ENCODE measurements at regions not wholly inside any gene's neighbourhood (a gene's known extent, or its start where the extent isn't known, plus 50 kb on each side); places are given as distances from the start of the nearest gene placed in this dataset.

DNA sequence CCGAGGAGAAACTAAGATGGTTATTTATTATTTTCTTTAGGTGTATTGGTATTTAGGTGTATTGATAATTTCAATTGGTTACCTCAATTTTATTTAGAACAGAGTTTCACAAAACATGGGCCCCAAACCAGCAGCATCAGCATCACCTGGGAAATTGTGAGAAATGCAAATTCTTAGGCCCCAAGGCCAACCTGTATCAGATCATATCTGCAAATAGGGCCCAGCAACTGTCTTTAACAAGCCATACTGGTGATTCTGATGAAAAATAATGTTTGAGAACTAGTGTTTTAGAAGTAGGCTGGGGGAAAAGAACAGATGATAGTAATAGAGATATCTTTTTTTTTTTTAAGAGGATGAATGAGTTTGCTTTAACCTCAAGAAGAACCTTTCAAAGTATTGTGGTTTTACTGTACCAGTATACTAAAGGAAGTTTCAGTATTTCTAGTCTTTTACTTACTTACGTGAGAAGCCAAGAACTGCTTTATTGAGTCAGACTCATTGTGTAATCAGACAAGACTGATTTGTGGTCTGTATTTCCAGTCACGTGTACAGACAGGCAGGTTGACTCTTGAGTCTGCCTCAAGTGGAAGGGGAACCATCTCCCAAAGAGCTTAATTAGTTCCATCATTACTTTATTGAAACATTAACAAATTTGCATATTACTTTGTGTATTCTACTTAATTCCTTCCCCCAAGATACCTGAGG lies 60.4 kb upstream of the GAREM1 start:
- Histone ChIP-seq H3K9ac (ENCODE audit: insufficient read depth in 1 of 2, low read length in 2 of 2) (no peak overlapping the region), H3K36me3 (ENCODE audit: control insufficient read depth in 4 of 4, insufficient read depth in 4 of 4, low read length in 4 of 4) (no peaks in the 10 kb centered on the region), H3K27me3 (ENCODE audit: control insufficient read depth in 3 of 3, insufficient read depth in 3 of 3, low read length in 2 of 3) (no peaks in the 10 kb centered on the region), H3K27ac (ENCODE audit: low read depth in 1 of 2, low read length in 1 of 2) (no peak overlapping the region), H3K9me3 (ENCODE audit: control insufficient read depth in 4 of 4, insufficient read depth in 3 of 4, low read length in 3 of 4) (no peaks in the 10 kb centered on the region), H3K4me1 (ENCODE audit: control insufficient read depth in 5 of 5, insufficient read depth in 5 of 5, low read length in 5 of 5) (no peaks in the 10 kb centered on the region), H3K4me3 (no peak overlapping the region)
- DNase-seq: no peak
- WGBS, 2 donors: 39 to 41% methylated on average over 3 of the region's 3 CpGs
- ATAC-seq (ENCODE audit: insufficient read depth, low FRiP score): no peak
- TF ChIP-seq, protein P1, sequence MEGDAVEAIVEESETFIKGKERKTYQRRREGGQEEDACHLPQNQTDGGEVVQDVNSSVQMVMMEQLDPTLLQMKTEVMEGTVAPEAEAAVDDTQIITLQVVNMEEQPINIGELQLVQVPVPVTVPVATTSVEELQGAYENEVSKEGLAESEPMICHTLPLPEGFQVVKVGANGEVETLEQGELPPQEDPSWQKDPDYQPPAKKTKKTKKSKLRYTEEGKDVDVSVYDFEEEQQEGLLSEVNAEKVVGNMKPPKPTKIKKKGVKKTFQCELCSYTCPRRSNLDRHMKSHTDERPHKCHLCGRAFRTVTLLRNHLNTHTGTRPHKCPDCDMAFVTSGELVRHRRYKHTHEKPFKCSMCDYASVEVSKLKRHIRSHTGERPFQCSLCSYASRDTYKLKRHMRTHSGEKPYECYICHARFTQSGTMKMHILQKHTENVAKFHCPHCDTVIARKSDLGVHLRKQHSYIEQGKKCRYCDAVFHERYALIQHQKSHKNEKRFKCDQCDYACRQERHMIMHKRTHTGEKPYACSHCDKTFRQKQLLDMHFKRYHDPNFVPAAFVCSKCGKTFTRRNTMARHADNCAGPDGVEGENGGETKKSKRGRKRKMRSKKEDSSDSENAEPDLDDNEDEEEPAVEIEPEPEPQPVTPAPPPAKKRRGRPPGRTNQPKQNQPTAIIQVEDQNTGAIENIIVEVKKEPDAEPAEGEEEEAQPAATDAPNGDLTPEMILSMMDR (IDR thresholded peaks at IDR 0.05; ENCODE audit: control extremely low read depth, extremely low read depth): no peak

DNA sequence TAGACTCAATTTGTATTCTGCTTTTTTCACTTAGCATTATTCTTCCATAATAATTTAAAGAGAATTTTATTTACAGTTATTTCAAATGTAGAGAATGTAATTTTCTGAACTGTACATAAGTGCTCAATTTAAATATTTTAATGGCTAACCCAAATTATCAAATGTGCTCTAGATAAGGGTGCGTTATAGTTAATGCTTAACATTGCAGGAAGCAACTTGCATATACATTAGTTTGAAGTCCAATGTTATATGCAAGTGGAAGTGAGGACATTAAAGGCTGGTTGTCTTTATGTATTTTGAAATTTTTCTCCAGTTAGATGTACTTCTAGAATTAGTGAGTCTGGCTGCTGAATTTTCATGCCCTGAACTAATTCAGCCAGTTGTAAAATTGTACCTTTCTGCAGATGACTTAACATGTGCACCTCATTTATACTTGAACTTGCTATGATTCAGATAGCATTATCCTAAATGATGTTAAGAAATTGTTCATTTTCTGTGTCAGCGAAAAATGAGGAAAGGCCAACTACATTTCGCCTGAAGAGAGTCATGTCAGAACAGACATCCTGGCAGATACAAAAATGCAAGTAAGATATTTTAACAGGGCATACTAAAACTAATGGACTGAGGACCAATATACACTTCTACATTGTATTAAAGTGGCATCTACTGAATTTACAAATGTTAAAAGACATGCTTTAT lies 59.2 kb upstream of the GAREM1 start:
- H3K4me3 ChIP-seq: no peak overlapping the region
- DNase-seq (no peak), ATAC-seq (ENCODE audit: insufficient read depth, low FRiP score) (no peak)
- H3K36me3 ChIP-seq (ENCODE audit: control insufficient read depth in 4 of 4, insufficient read depth in 4 of 4, low read length in 4 of 4): no peaks in the 10 kb centered on the region
- 87 to 92% methylated on average over 3 of the region's 3 CpGs for WGBS, 2 donors
- TF ChIP-seq, protein P1 (IDR thresholded peaks at IDR 0.05; ENCODE audit: control extremely low read depth, extremely low read depth): no peak
- H3K27me3 ChIP-seq (ENCODE audit: control insufficient read depth in 3 of 3, insufficient read depth in 3 of 3, low read length in 2 of 3): no peaks in the 10 kb centered on the region
- H3K9ac ChIP-seq (ENCODE audit: insufficient read depth in 1 of 2, low read length in 2 of 2): no peak overlapping the region
- H3K4me1 ChIP-seq (ENCODE audit: control insufficient read depth in 5 of 5, insufficient read depth in 5 of 5, low read length in 5 of 5): no peaks in the 10 kb centered on the region
- H3K9me3 ChIP-seq (ENCODE audit: control insufficient read depth in 4 of 4, insufficient read depth in 3 of 4, low read length in 3 of 4): no peaks in the 10 kb centered on the region
- H3K27ac ChIP-seq (ENCODE audit: low read depth in 1 of 2, low read length in 1 of 2): no peak overlapping the region

DNA sequence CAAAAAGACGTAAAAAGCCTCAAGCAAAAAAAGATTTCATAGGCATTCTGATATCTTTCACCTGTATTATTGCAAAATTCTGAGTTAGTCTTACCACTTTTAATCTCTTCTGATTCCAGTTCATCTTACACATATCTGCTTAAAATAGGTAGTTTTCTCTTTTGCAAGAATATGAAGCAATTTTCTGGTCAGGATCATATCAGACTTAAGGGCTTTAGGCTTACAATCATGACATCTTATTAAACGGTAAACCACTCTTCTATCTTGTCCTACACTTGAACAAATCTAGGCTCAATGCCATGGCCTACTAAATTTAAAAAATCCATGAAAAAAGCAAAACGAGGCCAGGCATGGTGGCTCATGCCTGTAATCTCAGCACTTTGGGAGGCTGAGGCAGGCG lies 50.1 kb upstream of the GAREM1 start:
- TF ChIP-seq, protein P1 (IDR thresholded peaks at IDR 0.05; ENCODE audit: control extremely low read depth, extremely low read depth): no peak
- Histone ChIP-seq H3K27me3 (ENCODE audit: control insufficient read depth in 3 of 3, insufficient read depth in 3 of 3, low read length in 2 of 3) (no peaks in the 10 kb centered on the region), H3K36me3 (ENCODE audit: control insufficient read depth in 4 of 4, insufficient read depth in 4 of 4, low read length in 4 of 4) (no peaks in the 10 kb centered on the region), H3K4me3 (no peak overlapping the region), H3K9ac (ENCODE audit: insufficient read depth in 1 of 2, low read length in 2 of 2) (no peak overlapping the region), H3K9me3 (ENCODE audit: control insufficient read depth in 4 of 4, insufficient read depth in 3 of 4, low read length in 3 of 4) (no peaks in the 10 kb centered on the region), H3K27ac (ENCODE audit: low read depth in 1 of 2, low read length in 1 of 2) (no peak overlapping the region), H3K4me1 (ENCODE audit: control insufficient read depth in 5 of 5, insufficient read depth in 5 of 5, low read length in 5 of 5) (no peaks in the 10 kb centered on the region)
- WGBS, 2 donors: 87 to 95% methylated on average over 4 of the region's 4 CpGs
- no peak for ATAC-seq (ENCODE audit: insufficient read depth, low FRiP score)
- no peak for DNase-seq
